Epidermal melanocyte (primary cell): ENCODE measurements at regions not wholly inside any gene's neighbourhood (a gene's known extent, or its start where the extent isn't known, plus 50 kb on each side); places are given as distances from the start of the nearest gene placed in this dataset.

Experiments
- DNase-seq: peaks from one replicate; pipeline ENCODE4 v3.0.0; 2011; ENCODE audit warnings: low spot score; ENCODE audit not compliant: insufficient read length

DNA sequence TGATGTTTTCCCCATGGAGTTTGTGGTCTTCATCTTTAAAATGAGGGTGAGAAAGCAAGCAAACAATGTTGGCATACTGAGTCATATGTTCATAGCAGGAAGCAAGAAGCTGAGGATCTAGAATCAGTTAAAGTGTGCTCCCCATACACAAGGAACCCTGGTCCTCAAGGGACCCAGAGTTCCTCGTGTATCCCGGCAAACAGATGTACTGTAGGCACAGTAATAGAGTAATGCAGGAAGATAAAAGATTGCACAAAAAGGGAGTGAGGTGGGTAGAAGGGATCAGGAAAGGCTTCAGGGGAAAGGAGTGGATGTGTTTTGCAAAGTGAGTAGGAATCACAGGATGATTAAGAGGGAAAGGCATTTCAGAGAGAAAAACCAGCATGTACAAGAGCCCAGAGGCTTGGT, 412.3 kb upstream of the CDH11 start:
- no peak for DNase-seq

DNA sequence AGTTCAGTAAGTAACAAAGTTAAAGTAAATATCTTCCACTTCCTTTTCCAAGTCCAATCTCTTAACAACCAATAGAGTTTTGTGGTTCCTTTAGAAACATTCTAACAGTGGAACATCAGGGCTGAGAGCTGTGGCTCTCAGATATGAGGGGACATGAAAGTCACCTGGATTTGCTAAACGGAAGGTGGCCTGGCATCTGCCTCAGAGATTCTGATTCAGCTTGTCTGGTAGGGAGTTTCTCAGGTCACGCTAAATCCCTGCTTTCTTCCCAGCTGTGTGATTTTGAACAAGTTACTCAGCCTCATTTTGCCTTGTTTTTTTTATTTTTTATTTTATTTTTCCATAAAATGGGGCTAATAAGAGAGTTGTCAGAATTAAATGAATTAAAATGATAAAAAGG, 411.0 kb upstream of the CDH11 start:
- no peak for DNase-seq

- DNase-seq = no peak
Observed at GRCh38 chr16:65532258-65532657, 410.4 kb upstream of the CDH11 start.

GRCh38 chr16:65531475-65531874, 409.6 kb upstream of the CDH11 start:
- DNase-seq = no peak

GRCh38 chr16:65525707-65526106, 403.8 kb upstream of the CDH11 start:
- DNase-seq = no peak

- no peak for DNase-seq
Observed at GRCh38 chr16:65524997-65525396, 403.1 kb upstream of the CDH11 start.

- DNase-seq = no peak
Observed at GRCh38 chr16:65524231-65524630, 402.4 kb upstream of the CDH11 start.

- no peak for DNase-seq
Observed at GRCh38 chr16:65523283-65523944, 401.6 kb upstream of the CDH11 start.

- no peak for DNase-seq
Observed at GRCh38 chr16:65522412-65522811, 400.5 kb upstream of the CDH11 start.

DNA sequence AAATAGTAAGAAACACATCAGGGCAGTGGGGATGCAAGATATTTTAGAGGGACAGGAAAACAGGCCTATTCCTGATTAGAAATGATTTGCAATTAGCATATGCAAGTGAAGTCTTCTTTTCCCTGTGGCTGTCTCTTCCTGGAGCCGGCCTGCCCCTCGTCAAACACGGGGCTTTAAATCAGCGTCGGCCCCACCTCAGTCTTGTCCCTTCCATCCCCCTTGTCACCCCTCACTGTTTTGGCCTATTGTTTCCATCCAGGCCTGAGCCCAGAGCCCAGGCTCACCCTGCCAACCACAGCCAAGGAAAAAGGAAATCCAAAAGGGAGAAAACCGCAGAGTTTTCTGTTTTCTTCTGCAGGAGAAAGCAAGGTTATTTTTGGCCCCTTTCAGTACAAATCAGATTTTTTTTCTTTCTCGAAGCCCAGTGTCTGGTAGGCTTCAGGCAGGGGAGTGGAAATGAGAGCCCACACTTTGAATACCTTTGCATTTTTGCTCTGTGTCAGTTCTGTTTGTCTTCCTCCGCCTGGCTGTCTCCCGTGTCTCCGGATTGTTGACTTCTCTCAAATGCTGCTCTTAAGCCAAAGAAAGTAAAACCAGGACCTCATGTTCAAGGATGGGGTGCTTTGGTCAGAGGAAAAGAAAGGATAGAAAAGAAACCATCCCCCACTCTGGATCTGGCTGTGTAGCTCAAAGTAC, 399.9 kb upstream of the CDH11 start:
- no peak for DNase-seq

DNA sequence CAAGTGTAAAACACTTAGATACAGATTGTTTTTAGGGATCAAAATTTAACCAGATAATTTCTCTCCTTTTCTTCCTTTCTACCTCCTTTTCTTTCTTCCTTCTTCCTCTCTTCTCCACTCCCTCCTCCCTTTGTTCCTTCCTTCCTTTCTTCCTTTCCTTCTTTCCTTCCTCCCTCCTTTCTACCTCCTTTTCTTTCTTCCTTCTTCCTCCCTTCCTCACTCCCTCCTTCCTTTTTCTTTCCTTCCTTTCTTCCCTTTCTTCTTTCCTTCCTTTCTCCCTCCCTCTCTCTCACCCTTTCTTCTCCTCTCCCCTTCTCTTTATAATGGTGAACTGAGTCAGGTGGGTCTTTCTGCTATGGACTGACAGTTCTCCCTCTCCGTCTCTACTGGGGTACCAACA, 397.5 kb upstream of the CDH11 start:
- no peak for DNase-seq

DNA sequence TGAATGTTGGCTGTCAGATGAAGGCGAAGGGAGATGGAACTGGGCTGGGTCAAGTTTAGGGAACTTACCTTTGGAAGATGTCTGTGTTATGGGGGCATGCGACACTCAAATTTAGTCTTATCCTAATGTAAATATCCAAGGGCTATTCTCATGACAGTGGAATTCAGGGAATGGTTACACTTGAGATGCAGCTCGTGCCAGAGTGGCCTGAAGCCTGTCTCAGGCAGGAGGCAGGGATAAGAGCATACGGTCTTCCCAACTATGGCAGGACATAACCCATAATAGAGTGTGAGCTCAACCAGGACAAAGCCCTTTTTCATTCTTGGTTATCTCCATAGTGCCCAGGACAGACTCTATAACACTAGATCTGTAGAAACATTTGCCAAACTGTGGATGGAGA, 393.3 kb upstream of the CDH11 start:
- no peak for DNase-seq

DNA sequence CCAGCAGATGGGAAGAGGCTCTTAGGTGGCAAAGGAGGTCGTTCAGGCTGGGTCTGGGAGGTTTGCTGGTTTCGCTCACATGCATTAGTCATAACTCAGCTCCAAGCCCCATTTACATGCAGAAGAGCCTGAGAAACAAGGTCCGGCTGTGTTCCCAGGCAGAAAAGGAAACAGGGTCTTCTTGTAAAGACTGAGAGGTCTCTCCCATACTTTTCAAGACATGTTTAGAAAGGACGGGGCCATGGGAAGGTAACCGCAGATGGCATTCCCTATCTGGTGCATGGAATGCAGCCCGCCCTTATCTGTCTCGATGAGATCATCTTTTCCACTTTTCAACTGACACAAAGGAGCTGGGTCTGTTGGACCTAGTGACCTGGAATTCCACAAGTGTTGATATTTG, 389.0 kb upstream of the CDH11 start:
- no peak for DNase-seq

- DNase-seq = no peak
Observed at GRCh38 chr16:65510241-65510640, 388.4 kb upstream of the CDH11 start.

- no peak for DNase-seq
Observed at GRCh38 chr16:65509172-65509571, 387.3 kb upstream of the CDH11 start.

- DNase-seq = no peak
Observed at GRCh38 chr16:65500919-65501318, 379.1 kb upstream of the CDH11 start.

GRCh38 chr16:65500007-65500406, 378.1 kb upstream of the CDH11 start:
- no peak for DNase-seq

DNA sequence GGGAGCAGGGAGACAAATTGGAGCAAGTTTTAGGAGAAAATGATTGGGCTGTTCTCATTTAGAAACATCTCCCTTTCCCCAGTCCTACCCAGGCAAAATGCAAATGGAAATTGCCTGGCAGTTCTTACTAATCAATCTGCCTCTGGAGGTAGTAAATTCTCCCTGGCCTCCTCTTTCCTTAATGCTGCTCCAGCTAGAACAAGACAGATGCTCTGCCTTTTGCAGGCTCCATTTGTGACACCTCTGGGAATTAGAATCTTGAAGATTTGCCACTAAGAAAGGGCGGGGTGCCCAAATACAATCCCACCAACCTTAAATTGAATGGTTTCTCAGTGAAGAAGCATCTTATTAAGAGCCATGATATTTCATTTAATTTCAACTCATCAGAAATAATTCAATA, 377.7 kb upstream of the CDH11 start:
- no peak for DNase-seq

DNA sequence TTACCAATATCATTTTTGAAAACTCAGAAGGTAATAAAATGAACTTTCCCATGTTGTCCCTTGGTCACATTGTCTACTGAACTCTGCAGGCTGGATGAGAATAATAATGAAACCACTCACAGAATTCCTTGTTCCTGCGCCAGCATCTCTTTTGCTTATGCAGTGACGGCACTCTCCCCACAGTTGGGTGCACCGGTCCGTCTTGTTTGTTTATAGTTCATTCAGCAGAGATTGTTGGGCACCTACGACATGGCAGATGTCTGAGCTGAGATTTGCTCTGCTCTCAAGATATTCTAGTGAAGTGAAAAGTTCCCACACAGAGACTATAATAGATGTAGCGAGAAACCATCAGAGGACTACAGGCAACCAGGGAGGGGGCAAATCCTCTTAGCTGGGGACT, 375.7 kb upstream of the CDH11 start:
- no peak for DNase-seq

DNA sequence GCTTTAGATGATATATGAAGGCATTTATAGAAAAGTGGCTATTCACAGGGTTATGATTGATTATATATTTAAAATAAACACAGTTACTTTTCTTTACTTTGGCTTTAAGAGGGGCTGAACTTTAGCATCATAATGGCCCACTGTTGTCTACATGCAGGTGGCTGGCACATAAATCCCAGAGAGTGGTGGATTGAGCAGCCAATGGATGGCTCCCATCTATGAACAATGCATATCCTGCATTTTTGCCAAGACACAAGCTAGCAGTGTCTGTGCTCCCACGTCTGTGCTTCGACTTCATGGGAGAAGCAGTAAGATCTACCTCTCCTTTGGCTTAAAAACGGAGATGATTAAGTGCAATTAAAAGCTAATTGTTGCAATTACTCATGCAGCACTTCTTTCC, 373.2 kb upstream of the CDH11 start:
- no peak for DNase-seq

- no peak for DNase-seq
Observed at GRCh38 chr16:65494609-65495008, 372.7 kb upstream of the CDH11 start.

- DNase-seq = no peak
Observed at GRCh38 chr16:65494080-65494479, 372.2 kb upstream of the CDH11 start.

GRCh38 chr16:65490286-65490685, 368.4 kb upstream of the CDH11 start:
- DNase-seq = no peak
